Astrocyte of the hippocampus (primary cell): ENCODE measurements at regions not wholly inside any gene's neighbourhood (a gene's known extent, or its start where the extent isn't known, plus 50 kb on each side); places are given as distances from the start of the nearest gene placed in this dataset.

Experiments used
- DNase-seq: peaks from one replicate; pipeline ENCODE4 v3.0.0; 2011; ENCODE audit warnings: low read depth, low spot score

- no peak for DNase-seq
Observed at GRCh38 chr13:97561182-97561581, 127.2 kb downstream of the RAP2A start.

- no peak for DNase-seq
Observed at GRCh38 chr13:97562962-97563361, 129.0 kb downstream of the RAP2A start.

GRCh38 chr13:97564956-97565355 lies 131.0 kb downstream of the RAP2A start:
- DNase-seq, result no peak

GRCh38 chr13:97565906-97566305 lies 131.9 kb downstream of the RAP2A start:
- no peak for DNase-seq

GRCh38 chr13:97566907-97567306 lies 132.9 kb downstream of the RAP2A start:
- no peak for DNase-seq

GRCh38 chr13:97567510-97568243 lies 133.7 kb downstream of the RAP2A start:
- DNase-seq, result peak; percentile 16

- DNase-seq, result no peak
Observed at GRCh38 chr13:97568850-97569249, 134.9 kb downstream of the RAP2A start.

- DNase-seq, result no peak
Observed at GRCh38 chr13:97569841-97570240, 135.9 kb downstream of the RAP2A start.

GRCh38 chr13:97570442-97570841 lies 136.5 kb downstream of the RAP2A start:
- no peak for DNase-seq

GRCh38 chr13:97573011-97573410 lies 139.0 kb downstream of the RAP2A start:
- no peak for DNase-seq

- peak; percentile 13 for DNase-seq
Observed at GRCh38 chr13:97574926-97575325, 141.0 kb downstream of the RAP2A start.

- DNase-seq, result no peak
Observed at GRCh38 chr13:97577026-97577425, 143.1 kb downstream of the RAP2A start.

- no peak for DNase-seq
Observed at GRCh38 chr13:97582170-97582569, 148.2 kb downstream of the RAP2A start.

- DNase-seq, result no peak
Observed at GRCh38 chr13:97583907-97584497, 150.0 kb downstream of the RAP2A start.

- DNase-seq, result no peak
Observed at GRCh38 chr13:97586941-97587340, 153.0 kb downstream of the RAP2A start.

- DNase-seq, result no peak
Observed at GRCh38 chr13:97588993-97589392, 155.0 kb downstream of the RAP2A start.

GRCh38 chr13:97600458-97601075 lies 166.6 kb downstream of the RAP2A start:
- DNase-seq, result peak; percentile 40

- peak; percentile 10 for DNase-seq
Observed at GRCh38 chr13:97615266-97615665, 181.3 kb downstream of the RAP2A start.

GRCh38 chr13:97616385-97616784 lies 182.4 kb downstream of the RAP2A start:
- DNase-seq, result no peak

- DNase-seq, result no peak
Observed at GRCh38 chr13:97621025-97621424, 187.1 kb downstream of the RAP2A start.

GRCh38 chr13:97621631-97622030 lies 187.7 kb downstream of the RAP2A start:
- DNase-seq, result no peak

- peak; percentile 85 for DNase-seq
Observed at GRCh38 chr13:97627566-97627965, 193.6 kb downstream of the RAP2A start.
